H1 (cell line): ENCODE measurements at regions not wholly inside any gene's neighbourhood (a gene's known extent, or its start where the extent isn't known, plus 50 kb on each side); places are given as distances from the start of the nearest gene placed in this dataset.

Source experiments
- ASH2L ChIP-seq: fragments of 200-600, 300-600 bp; sonication (generic); IDR thresholded peaks from one replicate; pipeline ENCODE4 v1.7.1; 2017; ENCODE audit warnings: low read length
- CHD2 ChIP-seq: IDR thresholded peaks from 2 replicates; pipeline ENCODE4 v1.6.1; 2012; ENCODE audit warnings: low read length, improper control_type of control experiment
- TF ChIP-seq, protein P1 (sequence below): IDR thresholded peaks from 2 replicates; pipeline ENCODE4 v1.6.1; 2011; ENCODE audit warnings: low read depth, mild to moderate bottlenecking, low read length; ENCODE audit not compliant: insufficient read depth

DNA sequence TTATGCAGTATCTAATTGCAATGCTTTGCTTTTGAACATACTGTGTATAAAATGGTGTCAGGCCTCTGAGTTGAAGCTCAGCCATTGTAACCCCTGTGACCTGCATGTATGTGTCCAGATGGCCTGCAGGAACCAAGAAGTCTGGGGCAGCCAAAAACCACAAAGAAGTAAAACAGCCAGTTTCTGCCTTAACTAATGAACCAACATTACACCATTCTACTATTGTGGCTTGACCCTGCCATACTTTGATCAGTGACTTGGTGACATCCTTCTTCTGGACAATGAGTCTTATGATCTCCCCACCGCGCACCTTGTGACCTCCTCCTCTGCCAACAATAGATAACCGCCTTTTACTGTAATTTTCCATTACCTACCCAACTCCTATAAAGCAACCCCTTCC lies 131.6 kb downstream of the CBLL2 start (continued):
- TF ChIP-seq, protein P1, sequence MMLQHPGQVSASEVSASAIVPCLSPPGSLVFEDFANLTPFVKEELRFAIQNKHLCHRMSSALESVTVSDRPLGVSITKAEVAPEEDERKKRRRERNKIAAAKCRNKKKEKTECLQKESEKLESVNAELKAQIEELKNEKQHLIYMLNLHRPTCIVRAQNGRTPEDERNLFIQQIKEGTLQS = no peak
- TF ChIP-seq ASH2L (no peak), CHD2 (no peak)
